ENCODE measurements at regions not wholly inside any gene's neighbourhood (a gene's known extent, or its start where the extent isn't known, plus 50 kb on each side); places are given as distances from the start of the nearest gene placed in this dataset.

- DNase-seq (peak in 1 of 3 donors; percentile 10), ATAC-seq (no peak)
- H3K36me3 ChIP-seq (ENCODE audit: low read depth): no peaks in the 10 kb centered on the region
- intact Hi-C loops (cut with DNase I, micrococcal nuclease): no loop called here
- TF ChIP-seq CTCF (IDR thresholded peaks at IDR 0.05): no peak
- H3K4me3 ChIP-seq: no peak overlapping the region
- H3K9me3 ChIP-seq: no peaks in the 10 kb centered on the region
- no peaks in the 10 kb centered on the region for H3K4me1 ChIP-seq (ENCODE audit: low read depth)
Observed at GRCh38 chr2:120984452-120985173, 248.9 kb downstream of the GLI2 start.

- H3K4me1 ChIP-seq (ENCODE audit: low read depth): no peaks in the 10 kb centered on the region
- TF ChIP-seq CTCF (IDR thresholded peaks at IDR 0.05): no peak
- H3K36me3 ChIP-seq (ENCODE audit: low read depth): no peaks in the 10 kb centered on the region
- no peak for ATAC-seq
- no peaks in the 10 kb centered on the region for H3K9me3 ChIP-seq
- peak in 1 of 3 donors; percentile 2 for DNase-seq
- intact Hi-C loops (cut with DNase I, micrococcal nuclease): no loop called here
- no peak overlapping the region for H3K4me3 ChIP-seq
Observed at GRCh38 chr2:120985174-120985996, 249.7 kb downstream of the GLI2 start.

GRCh38 chr2:120985997-120986651 is 250.5 kb downstream of the GLI2 start:
- Histone ChIP-seq H3K9me3 (no peaks in the 10 kb centered on the region), H3K4me1 (ENCODE audit: low read depth) (no peaks in the 10 kb centered on the region), H3K4me3 (no peak overlapping the region), H3K36me3 (ENCODE audit: low read depth) (no peaks in the 10 kb centered on the region)
- no peak for ATAC-seq
- intact Hi-C loops (cut with DNase I, micrococcal nuclease): no loop called here
- no peak for TF ChIP-seq CTCF (IDR thresholded peaks at IDR 0.05)
- DNase-seq: no peak

GRCh38 chr2:120986898-120987650 is 251.4 kb downstream of the GLI2 start:
- Histone ChIP-seq H3K4me1 (ENCODE audit: low read depth) (no peaks in the 10 kb centered on the region), H3K4me3 (no peak overlapping the region), H3K9me3 (no peaks in the 10 kb centered on the region), H3K36me3 (ENCODE audit: low read depth) (no peaks in the 10 kb centered on the region)
- DNase-seq: no peak
- ATAC-seq: no peak
- TF ChIP-seq CTCF (IDR thresholded peaks at IDR 0.05): no peak
- intact Hi-C loops (cut with DNase I, micrococcal nuclease): no loop called here

GRCh38 chr2:120988051-120988699 is 252.5 kb downstream of the GLI2 start:
- no peak for TF ChIP-seq CTCF (IDR thresholded peaks at IDR 0.05)
- Histone ChIP-seq H3K9me3 (no peaks in the 10 kb centered on the region), H3K4me3 (no peak overlapping the region), H3K36me3 (ENCODE audit: low read depth) (no peaks in the 10 kb centered on the region), H3K4me1 (ENCODE audit: low read depth) (no peaks in the 10 kb centered on the region)
- DNase-seq (no peak), ATAC-seq (no peak)
- intact Hi-C loops (cut with DNase I, micrococcal nuclease): no loop called here
